Fibroblast of lung (primary cell): ENCODE measurements at regions not wholly inside any gene's neighbourhood (a gene's known extent, or its start where the extent isn't known, plus 50 kb on each side); places are given as distances from the start of the nearest gene placed in this dataset.

Experiments used
- DNase-seq, 2 donors: peaks; one replicate each; pipeline versions ENCODE4 v3.0.0 to v3.0.0-alpha.2; 2010; ENCODE audit warnings: low read depth in 2 of 2
- H2AFZ ChIP-seq: 2 replicates; pipeline ENCODE4 v1.5.1; 2012; ENCODE audit warnings: low read length, control low read depth, inconsistent platforms
- H3K27ac ChIP-seq: 2 replicates; pipeline ENCODE4 v1.5.1; 2011; ENCODE audit warnings: low read length, control low read depth; ENCODE audit not compliant: insufficient read depth
- H3K27me3 ChIP-seq: 2 replicates; pipeline ENCODE4 v1.5.1; 2011; ENCODE audit warnings: mild to moderate bottlenecking, low read length; ENCODE audit not compliant: control insufficient read depth, insufficient read depth
- H3K36me3 ChIP-seq: 2 replicates; pipeline ENCODE4 v1.5.1; 2011; ENCODE audit warnings: low read length; ENCODE audit not compliant: control insufficient read depth, insufficient read depth
- H3K4me1 ChIP-seq: 2 replicates; pipeline ENCODE4 v1.5.1; 2011; ENCODE audit warnings: low read length; ENCODE audit not compliant: control insufficient read depth, insufficient read depth; ENCODE audit errors: extremely low read depth
- H3K4me2 ChIP-seq: 2 replicates; pipeline ENCODE4 v1.5.1; 2011; ENCODE audit warnings: low read length, control low read depth; ENCODE audit not compliant: insufficient read depth; ENCODE audit errors: extremely low read depth
- H3K4me3 ChIP-seq, 4 experiments: fragments of 200-600 bp in 1 of 4; sonication (generic) in 1 of 4; replicated peaks in 1 of 4; 2 replicates each; pipeline ENCODE4 v1.5.1; 2011 to 2016; ENCODE audit warnings: low read length in 4 of 4, low read depth in 3 of 4, mild to moderate bottlenecking in 3 of 4, control low read depth in 2 of 4, inconsistent platforms in 1 of 4, mixed read lengths in 1 of 4; ENCODE audit not compliant: insufficient read depth in 1 of 4; ENCODE audit errors: control extremely low read depth in 1 of 4
- H3K79me2 ChIP-seq: 2 replicates; pipeline ENCODE4 v1.5.1; 2012; ENCODE audit warnings: mild to moderate bottlenecking, low read length, inconsistent platforms; ENCODE audit not compliant: control insufficient read depth, insufficient read depth
- H3K9ac ChIP-seq: 2 replicates; pipeline ENCODE4 v1.5.1; 2011; ENCODE audit warnings: mild to moderate bottlenecking, low read length, control low read depth; ENCODE audit not compliant: insufficient read depth
- H3K9me3 ChIP-seq: 2 replicates; pipeline ENCODE4 v1.5.1; 2012; ENCODE audit warnings: low read depth, low read length; ENCODE audit not compliant: control insufficient read depth, insufficient read depth
- H4K20me1 ChIP-seq: 2 replicates; pipeline ENCODE4 v1.5.1; 2011; ENCODE audit warnings: low read length; ENCODE audit not compliant: control insufficient read depth, insufficient read depth; ENCODE audit errors: extremely low read depth
- CTCF ChIP-seq, 2 donors: IDR thresholded peaks in 1 of 2; conservative IDR thresholded peaks in 1 of 2; 1 replicate in 1 of 2; 2 replicates in 1 of 2; pipeline ENCODE4 v1.5.1; 2011 to 2012; ENCODE audit warnings: low read length in 2 of 2, control low read depth in 1 of 2, inconsistent platforms in 1 of 2, low read depth in 1 of 2, mild to moderate bottlenecking in 1 of 2
- EZH2 ChIP-seq: IDR thresholded peaks from 2 replicates; pipeline ENCODE4 v1.5.1; 2012; ENCODE audit warnings: low read length, control low read depth, mild to moderate bottlenecking; ENCODE audit errors: missing control alignments

DNA sequence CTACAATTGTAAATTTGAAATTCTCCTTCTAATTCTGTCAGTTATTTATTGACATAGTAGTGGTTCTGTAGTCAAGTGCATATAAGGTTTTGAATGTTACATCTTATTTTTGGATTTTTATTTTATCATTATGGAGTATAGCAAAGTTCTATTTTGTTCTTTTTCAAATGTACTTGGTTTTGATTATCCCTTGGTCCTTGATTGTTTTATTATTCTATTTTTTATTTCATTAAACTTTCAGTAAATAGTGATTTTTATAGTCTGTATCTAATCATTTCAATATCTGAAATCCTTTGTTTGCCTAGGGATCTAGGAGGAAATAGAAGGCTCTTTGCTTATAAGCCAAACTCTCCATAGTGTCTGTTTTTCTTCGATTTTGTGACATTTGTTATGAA lies 87.8 kb downstream of the HFE start:
- Histone ChIP-seq H3K79me2 (no peaks in the 10 kb centered on the region), H3K27ac (no peak overlapping the region), H3K4me2 (no peak overlapping the region), H2AFZ (no peak overlapping the region), H3K9me3 (no peaks in the 10 kb centered on the region), H3K27me3 (no peaks in the 10 kb centered on the region), H3K9ac (no peak overlapping the region), H4K20me1 (no peaks in the 10 kb centered on the region), H3K4me3 (no peak overlapping the region), H3K4me1 (no peaks in the 10 kb centered on the region), H3K36me3 (no peaks in the 10 kb centered on the region)
- TF ChIP-seq EZH2: no peak
- TF ChIP-seq CTCF (conservative IDR thresholded peaks at IDR 0.05 in 1 of 2, IDR thresholded peaks at IDR 0.05 in 1 of 2; ENCODE audit: low read depth in 1 of 2, low read length in 2 of 2): no peak
- no peak for DNase-seq

DNA sequence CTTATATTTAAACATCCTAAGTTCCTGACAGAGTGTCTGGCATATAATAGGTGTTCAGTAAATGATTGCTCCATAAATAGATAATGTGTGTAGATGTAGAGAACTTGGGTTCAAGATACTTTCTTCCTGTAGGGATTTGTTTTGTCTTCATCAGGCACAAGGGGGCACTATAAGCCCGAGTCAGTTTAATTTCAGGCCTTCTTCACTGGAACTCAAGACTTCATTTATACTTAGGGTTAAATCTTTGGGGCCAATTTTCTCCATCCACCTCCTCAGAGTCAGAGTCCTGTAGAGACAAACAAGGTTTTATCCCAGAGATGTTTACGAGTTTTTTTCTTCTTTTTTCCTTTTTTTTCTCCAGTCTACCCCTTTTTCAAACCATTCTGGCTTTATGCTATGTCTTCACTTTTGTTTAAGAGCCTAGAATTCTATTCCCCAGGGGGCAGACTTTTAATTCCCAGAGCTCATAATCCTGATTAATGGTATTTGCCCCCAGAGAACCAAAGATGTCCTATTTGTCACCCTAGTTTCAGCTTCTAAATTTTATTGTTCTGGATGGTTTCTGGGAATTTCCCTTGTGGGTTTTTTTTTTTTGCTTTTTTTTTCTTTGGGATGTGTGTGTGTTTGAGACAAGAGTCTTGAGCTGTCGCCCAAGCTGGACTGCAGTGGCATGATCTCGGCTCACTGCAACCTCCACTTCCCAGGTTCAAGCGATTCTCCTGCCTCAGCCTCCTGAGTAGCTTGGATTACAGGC lies 88.4 kb downstream of the HFE start:
- no peak overlapping the region for H2AFZ ChIP-seq
- no peaks in the 10 kb centered on the region for H3K4me1 ChIP-seq
- H3K9me3 ChIP-seq: no peaks in the 10 kb centered on the region
- H3K27ac ChIP-seq: no peak overlapping the region
- H3K27me3 ChIP-seq: no peaks in the 10 kb centered on the region
- H3K4me2 ChIP-seq: no peak overlapping the region
- no peaks in the 10 kb centered on the region for H4K20me1 ChIP-seq
- no peak overlapping the region for H3K9ac ChIP-seq
- no peaks in the 10 kb centered on the region for H3K79me2 ChIP-seq
- TF ChIP-seq EZH2 (no peak), CTCF (conservative IDR thresholded peaks at IDR 0.05 in 1 of 2, IDR thresholded peaks at IDR 0.05 in 1 of 2; ENCODE audit: low read depth in 1 of 2, low read length in 2 of 2) (peak; percentile 67 to 68)
- DNase-seq: peak; percentile 66 to 83
- H3K36me3 ChIP-seq: no peaks in the 10 kb centered on the region
- no peak overlapping the region for H3K4me3 ChIP-seq

DNA sequence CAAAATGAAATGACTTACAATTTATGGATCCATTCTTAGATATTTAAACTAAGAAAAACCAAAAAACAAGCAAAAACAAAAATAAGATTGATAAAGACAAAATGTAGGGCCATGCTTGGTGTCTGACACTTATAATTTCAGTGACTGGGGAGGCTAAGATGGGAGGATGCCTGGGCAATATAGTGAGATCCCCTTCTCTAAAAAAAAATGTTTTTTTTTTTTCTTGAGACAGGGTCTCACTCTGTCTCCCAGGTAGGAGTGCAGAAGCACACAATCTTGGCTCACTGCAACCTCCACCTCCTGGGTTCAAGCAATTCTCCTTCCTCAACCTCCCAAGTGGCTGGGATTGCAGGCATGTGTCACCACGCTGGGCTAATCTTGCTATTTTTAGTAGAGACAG lies 92.4 kb downstream of the HFE start:
- Histone ChIP-seq H3K27me3 (no peaks in the 10 kb centered on the region), H3K36me3 (no peaks in the 10 kb centered on the region), H3K4me1 (no peaks in the 10 kb centered on the region), H3K27ac (no peak overlapping the region), H3K9ac (no peak overlapping the region), H4K20me1 (no peaks in the 10 kb centered on the region), H3K9me3 (no peaks in the 10 kb centered on the region), H2AFZ (no peak overlapping the region), H3K4me3 (no peak overlapping the region), H3K79me2 (no peaks in the 10 kb centered on the region), H3K4me2 (no peak overlapping the region)
- DNase-seq: no peak
- TF ChIP-seq CTCF (conservative IDR thresholded peaks at IDR 0.05 in 1 of 2, IDR thresholded peaks at IDR 0.05 in 1 of 2; ENCODE audit: low read depth in 1 of 2, low read length in 2 of 2) (no peak), EZH2 (no peak)
